Tibial artery (tissue), 4 donors: ENCODE measurements at regions not wholly inside any gene's neighbourhood (a gene's known extent, or its start where the extent isn't known, plus 50 kb on each side); places are given as distances from the start of the nearest gene placed in this dataset.

Experiments used
- DNase-seq, 2 donors: peaks; one replicate each; pipeline ENCODE4 v3.0.0-alpha.2; 2019
- H3K27ac ChIP-seq, 2 donors: fragments of 200-600 bp; sonication (generic) in 1 of 2; 1 replicate in 1 of 2; 2 replicates in 1 of 2; pipeline ENCODE4 v1.5.1; 2018 to 2019; ENCODE audit warnings: mild to moderate bottlenecking in 1 of 2
- H3K27me3 ChIP-seq, 2 donors: fragments of 200-600 bp; sonication (generic) in 1 of 2; one replicate each; pipeline versions ENCODE4 v1.5.1 to v1.6.0; 2016 to 2019
- H3K36me3 ChIP-seq, 3 donors: fragments of 200-600 bp; sonication (generic) in 2 of 3; one replicate each; pipeline ENCODE4 v1.5.1; 2016 to 2019; ENCODE audit warnings: mild to moderate bottlenecking in 2 of 3
- H3K4me1 ChIP-seq, 4 donors: fragments of 200-600 bp; sonication (generic) in 2 of 4; 1 replicate in 3 of 4; 2 replicates in 1 of 4; pipeline ENCODE4 v1.5.1; 2016 to 2019
- H3K4me3 ChIP-seq, 2 donors: fragments of 200-600 bp; sonication (generic) in 1 of 2; 1 replicate in 1 of 2; 2 replicates in 1 of 2; pipeline ENCODE4 v1.5.1; 2018 to 2019; ENCODE audit warnings: mild to moderate bottlenecking in 2 of 2
- H3K9me3 ChIP-seq, 3 donors: fragments of 200-600 bp; sonication (generic) in 1 of 3; one replicate each; pipeline ENCODE4 v1.5.1; 2016 to 2019
- intact Hi-C: fragments of 100-400 bp; cut with DNase I; formaldehyde crosslinking; loops from one replicate; pipeline ENCODE4 v1.15.0; 2023; ENCODE audit warnings: low total_unique reads
- TF ChIP-seq, protein P1 (sequence below), 2 experiments: fragments of 200-600 bp in 1 of 2; fragments of 450-650 bp in 1 of 2; IDR thresholded peaks; one replicate each; pipeline ENCODE4 v1.5.1; 2017 to 2019; ENCODE audit warnings: antibody characterized with exemption in 2 of 2, mild to moderate bottlenecking in 1 of 2, moderate library complexity in 1 of 2

DNA sequence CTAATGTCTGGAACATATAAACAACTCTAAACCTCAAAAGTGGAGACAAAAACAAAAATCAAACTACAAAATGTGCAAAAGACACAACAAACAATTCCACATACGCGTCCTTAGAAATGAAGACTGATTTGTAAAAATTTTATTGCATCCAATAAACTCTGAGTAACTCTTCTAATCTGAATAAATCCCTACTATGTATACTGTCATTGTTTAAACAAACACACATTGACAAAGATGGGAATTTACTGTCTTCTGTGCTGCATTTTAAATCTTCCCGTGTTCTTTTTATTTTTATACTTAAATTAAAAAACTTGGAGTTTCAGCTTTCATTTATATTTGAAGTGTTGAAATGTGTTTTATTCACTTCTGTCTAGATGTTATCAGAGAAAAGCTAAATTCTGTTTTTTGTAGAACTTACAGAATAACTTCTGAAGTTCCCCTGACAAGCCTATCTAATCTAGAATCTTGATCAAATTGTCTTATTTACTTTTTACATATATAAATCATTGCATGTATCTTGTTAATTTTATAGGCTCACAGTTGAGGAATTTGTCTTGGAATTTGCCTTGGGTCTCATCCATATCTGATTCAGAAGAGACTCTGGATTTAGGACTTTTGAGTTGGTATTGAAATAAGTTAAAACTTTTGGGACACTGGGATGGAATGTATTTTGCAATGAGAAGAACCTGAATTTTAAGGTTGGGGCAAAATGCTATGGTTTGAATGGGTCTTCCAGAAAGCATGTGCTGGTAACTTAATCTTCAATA lies 2064.4 kb upstream of the C9orf72 start:
- TF ChIP-seq, protein P1, sequence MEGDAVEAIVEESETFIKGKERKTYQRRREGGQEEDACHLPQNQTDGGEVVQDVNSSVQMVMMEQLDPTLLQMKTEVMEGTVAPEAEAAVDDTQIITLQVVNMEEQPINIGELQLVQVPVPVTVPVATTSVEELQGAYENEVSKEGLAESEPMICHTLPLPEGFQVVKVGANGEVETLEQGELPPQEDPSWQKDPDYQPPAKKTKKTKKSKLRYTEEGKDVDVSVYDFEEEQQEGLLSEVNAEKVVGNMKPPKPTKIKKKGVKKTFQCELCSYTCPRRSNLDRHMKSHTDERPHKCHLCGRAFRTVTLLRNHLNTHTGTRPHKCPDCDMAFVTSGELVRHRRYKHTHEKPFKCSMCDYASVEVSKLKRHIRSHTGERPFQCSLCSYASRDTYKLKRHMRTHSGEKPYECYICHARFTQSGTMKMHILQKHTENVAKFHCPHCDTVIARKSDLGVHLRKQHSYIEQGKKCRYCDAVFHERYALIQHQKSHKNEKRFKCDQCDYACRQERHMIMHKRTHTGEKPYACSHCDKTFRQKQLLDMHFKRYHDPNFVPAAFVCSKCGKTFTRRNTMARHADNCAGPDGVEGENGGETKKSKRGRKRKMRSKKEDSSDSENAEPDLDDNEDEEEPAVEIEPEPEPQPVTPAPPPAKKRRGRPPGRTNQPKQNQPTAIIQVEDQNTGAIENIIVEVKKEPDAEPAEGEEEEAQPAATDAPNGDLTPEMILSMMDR (IDR thresholded peaks at IDR 0.05), result no peak
- Histone ChIP-seq H3K9me3 (no peaks in the 10 kb centered on the region), H3K4me1 (no peaks in the 10 kb centered on the region), H3K4me3 (no peak overlapping the region), H3K36me3 (no peaks in the 10 kb centered on the region), H3K27ac (no peak overlapping the region), H3K27me3 (no peaks in the 10 kb centered on the region)
- DNase-seq, result no peak
- intact Hi-C loops, result no loop called here

DNA sequence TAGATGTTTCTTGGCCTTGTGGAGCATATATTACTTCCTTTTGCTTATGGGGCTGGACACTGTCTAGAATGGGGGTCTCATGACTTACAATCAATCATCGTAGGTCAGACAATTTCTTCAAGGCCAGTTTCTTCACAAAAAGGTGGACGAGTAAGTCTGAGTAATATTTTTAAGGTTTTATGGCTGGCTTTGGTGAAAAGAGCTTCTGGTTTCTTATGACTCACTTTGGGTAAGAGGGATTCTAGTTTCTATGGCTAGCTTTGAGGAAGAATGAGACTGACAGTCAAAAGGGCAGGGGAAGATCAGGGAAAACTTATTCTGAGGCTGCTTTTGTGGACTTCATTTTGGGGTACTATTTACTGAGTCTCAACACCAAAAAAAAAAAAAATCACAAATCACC lies 2067.2 kb upstream of the C9orf72 start:
- Histone ChIP-seq H3K9me3 (no peaks in the 10 kb centered on the region), H3K4me1 (no peaks in the 10 kb centered on the region), H3K4me3 (no peak overlapping the region), H3K36me3 (no peaks in the 10 kb centered on the region), H3K27ac (no peak overlapping the region), H3K27me3 (no peaks in the 10 kb centered on the region)
- DNase-seq, result no peak
- TF ChIP-seq, protein P1 (IDR thresholded peaks at IDR 0.05), result no peak
- intact Hi-C loops, result no loop called here

DNA sequence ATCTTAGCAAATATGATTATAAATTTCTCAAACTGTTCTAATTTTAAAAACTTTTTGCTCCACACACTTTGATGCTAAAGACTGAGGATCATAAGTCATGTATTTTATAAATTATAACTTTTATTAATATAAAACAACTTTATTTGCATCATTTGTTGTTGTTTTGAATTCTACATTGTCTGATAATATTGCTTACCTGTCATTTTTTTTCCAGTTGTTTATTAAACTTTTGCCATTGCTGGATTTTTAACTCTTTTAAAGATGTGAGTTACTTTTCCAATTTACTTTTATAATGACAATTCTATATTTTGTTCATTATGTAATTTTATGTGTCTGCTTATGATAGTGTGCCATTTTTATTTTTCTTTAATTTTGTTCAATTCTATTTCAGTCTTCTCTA lies 2071.2 kb upstream of the C9orf72 start:
- Histone ChIP-seq H3K36me3 (no peaks in the 10 kb centered on the region), H3K27ac (no peak overlapping the region), H3K4me1 (no peaks in the 10 kb centered on the region), H3K4me3 (no peak overlapping the region), H3K9me3 (no peaks in the 10 kb centered on the region), H3K27me3 (no peaks in the 10 kb centered on the region)
- intact Hi-C loops, result no loop called here
- TF ChIP-seq, protein P1 (IDR thresholded peaks at IDR 0.05), result no peak
- no peak for DNase-seq

DNA sequence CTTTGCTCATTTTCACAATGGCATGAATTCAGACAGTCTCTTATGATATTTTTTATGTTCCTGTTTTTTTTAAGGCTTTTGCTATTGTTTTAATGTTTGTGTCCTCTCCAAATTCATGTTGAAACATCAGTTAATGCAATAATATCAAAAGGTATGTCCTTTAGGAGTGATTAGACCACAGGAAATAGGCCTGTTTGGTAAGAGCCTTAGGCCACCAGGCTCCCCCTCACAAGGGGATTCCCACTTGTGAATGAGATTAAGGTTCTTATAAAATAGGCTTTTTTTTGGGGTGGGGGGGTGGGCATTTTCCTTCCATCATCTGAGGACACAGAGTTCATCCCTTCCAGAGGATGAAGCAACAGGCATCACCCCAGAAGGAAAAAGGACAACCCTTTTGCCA lies 2074.2 kb upstream of the C9orf72 start:
- intact Hi-C loops, result no loop called here
- H3K36me3 ChIP-seq, result no peaks in the 10 kb centered on the region
- H3K4me1 ChIP-seq, result no peaks in the 10 kb centered on the region
- H3K27me3 ChIP-seq, result no peaks in the 10 kb centered on the region
- DNase-seq, result no peak
- no peak overlapping the region for H3K27ac ChIP-seq
- no peak overlapping the region for H3K4me3 ChIP-seq
- TF ChIP-seq, protein P1 (IDR thresholded peaks at IDR 0.05), result no peak
- H3K9me3 ChIP-seq, result no peaks in the 10 kb centered on the region

DNA sequence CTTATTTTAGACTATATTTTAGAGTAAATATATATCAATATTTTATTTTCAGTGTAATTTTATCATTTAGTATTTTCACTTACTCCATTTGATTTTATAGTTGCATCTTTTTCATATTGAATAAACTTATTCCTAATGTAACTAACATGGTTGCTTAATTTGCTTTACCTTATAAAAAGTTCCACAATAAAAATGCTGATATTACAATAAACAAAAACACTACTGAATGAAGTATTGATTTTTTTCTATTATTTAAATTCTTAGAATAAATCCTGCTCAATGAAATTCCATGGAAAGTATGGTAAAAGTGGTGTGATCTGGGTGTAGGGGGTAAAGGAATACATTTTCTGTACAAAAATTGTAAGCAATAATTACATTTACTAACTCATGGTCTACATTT lies 2074.9 kb upstream of the C9orf72 start:
- Histone ChIP-seq H3K27ac (no peak overlapping the region), H3K4me1 (no peaks in the 10 kb centered on the region), H3K36me3 (no peaks in the 10 kb centered on the region), H3K4me3 (no peak overlapping the region), H3K27me3 (no peaks in the 10 kb centered on the region), H3K9me3 (no peaks in the 10 kb centered on the region)
- no peak for DNase-seq
- intact Hi-C loops, result no loop called here
- TF ChIP-seq, protein P1 (IDR thresholded peaks at IDR 0.05), result no peak

- intact Hi-C loops, result no loop called here
- Histone ChIP-seq H3K27me3 (no peaks in the 10 kb centered on the region), H3K27ac (no peak overlapping the region), H3K36me3 (no peaks in the 10 kb centered on the region), H3K4me1 (no peaks in the 10 kb centered on the region), H3K9me3 (no peaks in the 10 kb centered on the region), H3K4me3 (no peak overlapping the region)
- TF ChIP-seq, protein P1 (IDR thresholded peaks at IDR 0.05), result no peak
- no peak for DNase-seq
Measured at GRCh38 chr9:29648601-29649000, 2075.3 kb upstream of the C9orf72 start.
